AG10803 (cell line): ENCODE measurements at regions not wholly inside any gene's neighbourhood (a gene's known extent, or its start where the extent isn't known, plus 50 kb on each side); places are given as distances from the start of the nearest gene placed in this dataset.

Source experiments
- DNase-seq: peaks from one replicate; pipeline ENCODE4 v3.0.0; 2010; ENCODE audit warnings: low read depth
- H3K4me3 ChIP-seq: 2 replicates; pipeline ENCODE4 v1.5.1; 2011; ENCODE audit warnings: mild to moderate bottlenecking, low read length, control low read depth
- TF ChIP-seq, protein P1 (sequence below): conservative IDR thresholded peaks from 2 replicates; pipeline ENCODE4 v1.5.1; 2011; ENCODE audit warnings: mild to moderate bottlenecking, low read length, control low read depth, inconsistent platforms

DNA sequence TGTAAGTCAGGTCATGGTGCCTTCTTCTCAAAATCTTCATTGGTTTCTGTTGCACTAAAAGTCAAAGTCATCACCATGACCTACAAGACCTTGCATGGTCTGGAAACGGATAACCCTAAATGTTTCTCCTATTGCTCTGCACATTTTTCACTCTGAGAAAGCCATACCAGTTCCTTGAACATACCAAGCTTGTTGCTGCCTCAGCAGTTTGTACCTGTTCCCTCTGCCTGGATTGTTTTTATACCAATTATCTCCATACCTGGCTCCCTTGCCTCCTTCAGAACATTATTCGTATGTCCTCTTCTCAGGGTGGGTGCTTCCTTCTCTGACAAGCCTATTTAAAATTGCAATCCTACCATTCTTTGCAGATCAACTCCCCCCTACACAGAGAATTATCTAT is 498.4 kb downstream of the DSC3 start:
- TF ChIP-seq, protein P1, sequence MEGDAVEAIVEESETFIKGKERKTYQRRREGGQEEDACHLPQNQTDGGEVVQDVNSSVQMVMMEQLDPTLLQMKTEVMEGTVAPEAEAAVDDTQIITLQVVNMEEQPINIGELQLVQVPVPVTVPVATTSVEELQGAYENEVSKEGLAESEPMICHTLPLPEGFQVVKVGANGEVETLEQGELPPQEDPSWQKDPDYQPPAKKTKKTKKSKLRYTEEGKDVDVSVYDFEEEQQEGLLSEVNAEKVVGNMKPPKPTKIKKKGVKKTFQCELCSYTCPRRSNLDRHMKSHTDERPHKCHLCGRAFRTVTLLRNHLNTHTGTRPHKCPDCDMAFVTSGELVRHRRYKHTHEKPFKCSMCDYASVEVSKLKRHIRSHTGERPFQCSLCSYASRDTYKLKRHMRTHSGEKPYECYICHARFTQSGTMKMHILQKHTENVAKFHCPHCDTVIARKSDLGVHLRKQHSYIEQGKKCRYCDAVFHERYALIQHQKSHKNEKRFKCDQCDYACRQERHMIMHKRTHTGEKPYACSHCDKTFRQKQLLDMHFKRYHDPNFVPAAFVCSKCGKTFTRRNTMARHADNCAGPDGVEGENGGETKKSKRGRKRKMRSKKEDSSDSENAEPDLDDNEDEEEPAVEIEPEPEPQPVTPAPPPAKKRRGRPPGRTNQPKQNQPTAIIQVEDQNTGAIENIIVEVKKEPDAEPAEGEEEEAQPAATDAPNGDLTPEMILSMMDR = no peak
- no peak overlapping the region for H3K4me3 ChIP-seq

DNA sequence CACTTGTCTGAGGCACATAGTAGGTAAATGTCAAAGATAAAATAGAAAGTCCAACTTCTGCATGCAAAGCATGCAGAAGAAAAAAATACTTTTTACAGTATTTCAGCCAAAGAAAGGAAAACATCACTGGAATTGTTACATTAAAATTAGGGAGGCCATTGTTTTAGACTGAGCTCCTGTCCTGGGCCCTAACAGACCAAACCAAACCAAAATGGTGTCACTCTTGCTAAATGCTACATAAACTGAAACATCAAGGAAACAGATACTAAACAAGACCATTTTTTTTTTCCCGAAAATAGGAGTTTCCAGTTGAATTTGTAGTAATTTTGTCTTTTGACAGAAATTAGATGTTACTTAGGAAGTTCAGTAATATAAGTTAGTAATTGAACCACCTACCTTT is 508.8 kb downstream of the DSC3 start:
- no peak for DNase-seq
- TF ChIP-seq, protein P1 = no peak
- no peak overlapping the region for H3K4me3 ChIP-seq

More for the DNA sequence above, 498.4 kb downstream of the DSC3 start:
- DNase-seq = no peak

DNA sequence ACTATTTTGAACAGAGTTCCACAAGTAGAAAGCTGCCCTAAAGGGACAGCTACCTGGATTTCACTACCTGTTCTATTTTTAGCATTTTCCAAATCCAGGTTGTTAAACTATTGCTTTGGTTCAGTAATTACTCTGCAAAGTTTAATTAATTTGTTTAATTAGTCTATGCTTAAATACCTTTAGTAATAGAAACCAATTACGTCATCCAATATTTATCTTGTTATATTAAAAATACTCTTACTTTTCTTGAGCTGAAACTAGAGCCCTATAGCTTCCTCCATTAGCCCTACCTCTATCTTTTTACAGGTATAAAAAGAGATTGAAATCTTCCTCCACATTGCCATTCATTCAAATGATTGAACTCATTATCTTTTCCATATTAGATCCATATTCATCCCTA is 514.6 kb downstream of the DSC3 start:
- TF ChIP-seq, protein P1 = no peak
- H3K4me3 ChIP-seq = no peak overlapping the region
- no peak for DNase-seq

DNA sequence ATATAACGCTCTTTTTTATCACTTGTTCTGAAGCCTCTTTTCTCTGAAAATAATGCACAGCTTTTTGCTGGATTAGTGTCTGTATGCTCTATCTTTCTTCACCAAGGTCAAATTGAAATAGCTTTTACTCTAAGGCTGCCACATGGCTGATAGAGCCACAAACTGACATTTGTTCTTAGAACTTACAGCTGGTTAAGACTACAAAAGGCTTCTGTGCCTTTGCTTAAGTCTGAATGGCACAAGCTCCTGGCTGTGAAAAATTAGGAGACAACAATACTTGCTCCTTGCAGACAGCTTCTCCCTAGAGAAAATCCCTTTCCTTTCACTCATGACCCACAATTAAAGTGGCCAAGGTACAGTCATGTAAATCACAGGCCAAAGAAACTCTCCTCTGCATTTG is 515.3 kb downstream of the DSC3 start:
- no peak overlapping the region for H3K4me3 ChIP-seq
- no peak for DNase-seq
- TF ChIP-seq, protein P1 = no peak

DNA sequence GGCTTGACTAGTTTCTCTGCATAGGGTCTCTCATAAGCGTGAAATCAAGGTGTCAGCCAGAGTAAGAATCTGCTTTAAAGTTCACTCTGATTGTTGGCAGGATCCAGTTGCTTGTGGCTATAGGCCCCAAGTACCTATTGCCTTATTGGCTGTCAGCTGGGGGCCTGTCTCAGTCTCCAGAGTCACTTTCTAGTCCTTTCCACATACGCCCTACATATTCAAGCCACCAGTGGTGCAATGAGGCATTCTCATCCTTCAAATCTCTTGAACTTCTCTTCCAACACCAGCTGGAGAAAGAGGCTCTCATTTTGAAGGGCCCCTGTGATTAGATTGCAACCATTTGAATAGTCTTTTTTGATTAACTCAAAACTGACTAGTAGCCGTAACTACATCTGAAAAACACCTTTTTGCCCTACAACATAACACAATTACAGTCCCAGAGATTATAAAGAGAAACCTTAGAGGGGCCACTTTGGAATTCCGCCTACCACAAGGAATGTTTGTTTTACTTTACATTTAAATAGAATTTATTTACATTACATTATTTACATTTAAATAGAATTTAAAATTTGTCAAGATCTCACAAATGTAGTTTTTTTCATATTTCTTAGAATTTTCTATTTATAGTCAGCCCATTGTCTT is 520.1 kb downstream of the DSC3 start:
- H3K4me3 ChIP-seq = no peak overlapping the region
- TF ChIP-seq, protein P1 = no peak
- DNase-seq = no peak

DNA sequence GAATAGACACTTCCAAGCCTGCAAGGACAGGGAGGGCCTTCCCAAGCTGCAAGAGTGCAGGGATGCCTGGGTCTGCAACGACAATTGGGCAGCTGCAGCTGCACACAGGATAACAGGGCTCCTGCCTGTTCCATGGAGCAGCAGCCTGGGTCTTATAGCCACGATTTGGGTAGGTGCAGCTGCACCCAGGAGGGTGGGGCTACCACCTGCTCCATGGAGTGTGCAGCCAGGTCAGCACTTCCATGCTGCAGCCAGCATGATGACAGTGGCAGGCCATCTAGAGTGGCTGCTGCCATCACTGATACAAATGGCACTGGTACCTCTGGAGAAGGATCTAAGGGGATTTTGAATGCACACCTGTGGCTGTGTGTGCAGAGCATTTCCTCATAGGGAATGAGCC is 528.5 kb downstream of the DSC3 start:
- H3K4me3 ChIP-seq = no peak overlapping the region
- TF ChIP-seq, protein P1 = no peak
- no peak for DNase-seq

DNA sequence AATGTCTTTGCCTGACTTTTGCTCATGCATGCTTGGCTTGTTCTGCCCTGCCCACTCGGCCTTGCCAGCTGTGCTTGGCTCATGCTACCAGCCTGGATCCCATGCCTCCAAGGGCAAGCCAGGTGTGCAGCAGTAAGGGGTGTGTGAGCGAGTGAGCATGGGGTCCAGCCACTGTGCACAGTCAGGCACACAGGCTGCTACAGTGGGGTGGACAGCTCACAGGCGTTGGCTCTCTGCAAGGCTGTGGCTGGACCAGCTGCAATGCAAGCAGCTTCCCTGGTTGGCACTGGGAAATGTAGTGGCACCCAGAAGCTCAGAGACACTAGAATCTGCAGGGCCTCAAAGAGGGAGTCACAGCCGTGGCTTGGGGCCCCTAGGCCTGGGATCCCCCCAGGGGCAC is 529.7 kb downstream of the DSC3 start:
- H3K4me3 ChIP-seq = no peak overlapping the region
- no peak for DNase-seq
- TF ChIP-seq, protein P1 = no peak
